ENCODE measurements at regions not wholly inside any gene's neighbourhood (a gene's known extent, or its start where the extent isn't known, plus 50 kb on each side); places are given as distances from the start of the nearest gene placed in this dataset.

DNA sequence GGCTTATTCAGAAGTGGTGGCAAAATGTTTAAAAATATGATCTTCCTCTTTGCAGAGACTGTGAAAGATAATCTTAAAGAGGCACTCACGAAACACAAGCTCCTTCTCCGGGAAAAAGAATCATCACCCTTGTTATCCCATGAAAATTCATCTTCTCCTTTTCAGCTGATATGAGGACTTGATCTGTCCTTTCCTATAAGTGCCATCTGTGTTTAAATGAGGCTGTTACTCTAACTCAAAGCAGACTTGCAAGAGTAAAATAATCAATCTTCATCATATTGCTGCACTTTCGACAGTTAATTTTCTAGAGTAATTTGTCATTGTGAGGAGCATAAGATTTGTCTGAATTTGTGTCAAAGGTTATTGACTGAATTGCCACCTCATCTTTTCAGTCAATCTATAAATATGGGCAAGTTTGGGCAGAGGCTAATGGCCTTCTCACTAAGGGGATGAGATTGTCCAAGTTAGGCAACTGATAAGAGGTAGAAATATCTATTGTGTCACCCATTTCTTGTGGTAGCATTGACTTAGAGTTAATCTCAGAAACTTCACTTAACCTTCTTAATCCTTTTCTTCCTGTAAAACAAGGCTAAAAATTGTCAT is 452.9 kb downstream of the GRXCR1 start:
- DNase-seq (ENCODE audit: low read depth, low spot score) = no peak

DNA sequence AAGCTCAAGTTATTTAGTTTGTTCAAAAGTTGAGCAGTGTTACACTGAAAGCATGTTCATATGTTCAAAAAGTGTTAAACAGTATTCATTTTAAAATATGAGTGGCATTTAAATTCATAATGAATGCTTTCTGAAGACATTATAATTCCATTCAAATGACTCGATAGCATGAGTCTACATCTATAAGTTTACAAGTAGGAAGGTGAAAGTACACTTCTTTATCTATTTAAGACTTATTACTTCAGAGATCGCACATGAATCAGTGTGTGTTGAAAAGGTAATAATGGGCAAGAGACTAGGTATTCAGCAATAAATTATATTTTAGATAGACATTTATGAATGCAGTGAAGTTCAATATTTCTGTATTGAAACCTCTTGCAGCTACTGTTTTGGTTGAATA is 456.1 kb downstream of the GRXCR1 start:
- DNase-seq (ENCODE audit: low read depth, low spot score) = no peak

DNA sequence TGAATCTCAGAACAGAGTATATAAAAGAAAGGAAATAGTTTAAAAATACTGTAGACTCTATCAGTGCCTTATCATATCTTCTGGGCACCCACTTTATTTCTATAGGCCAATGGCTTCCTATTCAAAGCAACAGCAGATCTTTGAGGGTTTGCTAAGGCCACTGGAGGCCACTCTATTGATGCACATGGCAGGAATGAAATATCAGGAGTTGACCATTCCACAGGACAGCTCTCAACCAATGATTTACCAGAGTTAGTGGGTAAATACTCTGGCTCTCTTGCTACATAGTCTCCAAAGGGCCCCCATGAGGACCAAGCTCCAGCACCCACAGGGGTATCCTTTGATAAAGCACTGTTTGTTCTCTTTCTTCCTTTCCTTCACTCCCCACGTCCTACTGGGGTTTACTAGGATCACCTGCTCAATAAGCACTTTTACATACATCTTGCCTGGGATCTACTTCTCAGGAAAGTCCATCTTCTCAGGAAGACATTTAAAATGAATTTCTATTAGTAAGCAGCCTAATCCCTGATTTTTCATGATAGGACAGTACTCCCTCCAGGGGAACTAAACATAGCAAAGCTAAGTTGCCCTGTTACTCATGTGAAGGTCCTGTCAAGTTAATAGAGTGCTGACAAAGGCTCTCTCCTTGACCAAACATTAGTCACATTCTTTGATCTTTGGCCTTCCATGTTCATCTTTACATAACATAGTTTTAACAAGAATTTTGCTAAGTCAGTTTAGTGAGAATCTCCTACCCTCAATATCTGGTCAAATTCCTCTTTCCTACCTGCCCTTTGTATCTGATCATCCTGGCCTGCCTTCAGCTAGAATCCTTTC is 459.7 kb downstream of the GRXCR1 start:
- DNase-seq (ENCODE audit: low read depth, low spot score) = no peak

DNA sequence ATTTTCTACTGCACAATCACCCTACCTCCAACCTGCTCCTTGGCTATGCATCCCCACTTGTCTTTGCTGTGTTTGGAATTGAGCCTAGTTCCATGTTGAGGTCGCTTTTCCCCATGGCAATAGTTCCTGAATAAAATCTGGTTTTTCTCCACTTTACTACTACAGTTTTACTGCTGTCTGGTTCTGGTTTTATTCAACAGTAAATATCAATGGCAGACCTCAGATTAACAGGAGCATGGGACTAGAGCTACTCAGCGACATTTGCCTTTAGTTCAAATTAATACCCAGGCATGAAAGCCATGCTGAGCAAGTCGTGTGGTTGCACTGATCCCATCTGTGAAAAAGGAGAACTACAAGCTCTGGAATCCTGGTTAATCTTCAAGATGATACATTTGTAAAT is 460.3 kb downstream of the GRXCR1 start:
- DNase-seq (ENCODE audit: low read depth, low spot score) = no peak

DNA sequence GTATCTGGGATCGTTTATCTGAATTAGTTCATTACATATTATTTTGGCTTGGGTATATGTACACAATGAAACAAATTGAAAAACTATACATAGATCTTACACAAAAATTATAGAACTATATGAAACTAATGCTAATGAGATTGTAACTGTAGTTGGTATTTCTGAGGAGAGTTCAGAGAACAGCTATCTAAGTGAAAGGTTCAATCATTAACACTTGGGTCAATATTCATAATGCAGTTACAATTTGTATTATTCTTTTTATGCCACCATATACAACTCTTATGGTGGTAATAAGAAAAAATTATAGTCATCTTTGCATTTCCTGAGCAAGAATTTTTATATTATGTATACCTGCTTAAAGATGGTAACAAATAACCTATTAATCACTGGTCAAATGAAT is 461.0 kb downstream of the GRXCR1 start:
- DNase-seq (ENCODE audit: low read depth, low spot score) = no peak

DNA sequence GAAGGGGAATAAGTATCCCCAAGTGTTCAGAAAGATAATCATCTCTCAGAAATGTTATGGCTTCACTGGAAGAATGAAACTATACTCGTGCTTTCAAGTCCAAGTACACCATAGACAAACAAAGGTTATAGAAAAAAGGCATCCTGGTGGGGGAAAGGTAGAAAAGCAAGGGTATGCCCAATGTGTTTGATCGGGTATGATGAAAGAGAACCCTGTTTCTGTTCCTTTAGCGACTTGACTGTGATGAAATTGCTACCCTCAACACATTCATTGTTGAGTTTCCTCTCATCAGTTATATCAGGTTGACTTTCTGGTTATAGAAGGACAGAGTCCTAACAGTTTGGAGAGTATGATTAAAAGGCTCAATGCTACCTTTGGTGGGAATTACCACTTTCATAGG is 464.3 kb downstream of the GRXCR1 start:
- no peak for DNase-seq (ENCODE audit: low read depth, low spot score)

DNA sequence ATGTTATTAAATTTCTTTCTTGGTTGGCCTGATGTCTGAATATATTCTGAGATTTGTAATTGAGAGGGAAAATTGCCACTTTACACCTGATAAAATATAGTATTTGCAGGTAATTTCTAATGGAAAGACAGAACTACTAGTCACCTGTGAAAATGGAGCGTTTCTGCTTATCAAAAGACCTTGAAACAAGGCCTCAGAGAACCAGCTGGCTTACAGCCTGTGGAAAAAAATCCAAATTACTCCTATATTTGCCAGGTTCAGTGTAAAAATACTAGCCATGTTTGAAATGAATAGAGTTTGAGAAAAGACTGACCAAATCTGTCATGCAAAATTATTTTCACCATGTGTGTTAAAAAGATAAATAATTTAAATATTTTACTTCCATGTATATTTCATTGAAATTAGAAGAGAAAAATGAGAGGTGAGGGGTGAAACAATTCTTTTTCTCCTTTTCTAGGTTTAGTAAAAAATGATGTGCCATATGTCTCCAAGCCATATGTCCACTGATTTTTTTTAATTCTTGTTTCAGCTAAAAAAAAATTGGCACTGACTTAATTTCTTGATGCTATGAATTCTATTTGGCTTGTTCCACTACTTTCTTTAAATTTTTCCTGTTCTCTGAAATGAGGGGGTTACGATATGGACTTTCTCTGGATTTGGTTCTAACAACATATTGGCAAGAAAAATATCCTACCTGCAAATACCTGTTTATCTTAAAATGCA is 464.9 kb downstream of the GRXCR1 start:
- no peak for DNase-seq (ENCODE audit: low read depth, low spot score)

DNA sequence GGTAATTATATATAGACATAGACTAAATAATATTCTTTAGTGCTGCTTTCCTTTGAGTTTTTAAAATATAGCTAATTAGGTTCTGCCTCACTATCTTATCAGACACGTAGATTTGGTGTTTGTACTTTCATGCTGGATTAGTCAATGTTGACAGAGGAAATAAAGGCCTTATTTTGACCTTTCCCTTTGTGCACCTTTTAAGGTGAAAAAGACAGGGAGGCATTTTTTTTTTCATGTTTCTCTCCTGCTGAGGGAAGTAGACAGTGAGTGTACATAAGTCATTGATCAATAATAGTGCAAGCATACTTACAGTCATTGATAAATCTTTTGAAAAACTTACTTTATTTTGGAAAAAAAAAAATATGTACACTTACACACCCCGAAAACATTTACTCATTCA is 467.8 kb downstream of the GRXCR1 start:
- no peak for DNase-seq (ENCODE audit: low read depth, low spot score)

DNA sequence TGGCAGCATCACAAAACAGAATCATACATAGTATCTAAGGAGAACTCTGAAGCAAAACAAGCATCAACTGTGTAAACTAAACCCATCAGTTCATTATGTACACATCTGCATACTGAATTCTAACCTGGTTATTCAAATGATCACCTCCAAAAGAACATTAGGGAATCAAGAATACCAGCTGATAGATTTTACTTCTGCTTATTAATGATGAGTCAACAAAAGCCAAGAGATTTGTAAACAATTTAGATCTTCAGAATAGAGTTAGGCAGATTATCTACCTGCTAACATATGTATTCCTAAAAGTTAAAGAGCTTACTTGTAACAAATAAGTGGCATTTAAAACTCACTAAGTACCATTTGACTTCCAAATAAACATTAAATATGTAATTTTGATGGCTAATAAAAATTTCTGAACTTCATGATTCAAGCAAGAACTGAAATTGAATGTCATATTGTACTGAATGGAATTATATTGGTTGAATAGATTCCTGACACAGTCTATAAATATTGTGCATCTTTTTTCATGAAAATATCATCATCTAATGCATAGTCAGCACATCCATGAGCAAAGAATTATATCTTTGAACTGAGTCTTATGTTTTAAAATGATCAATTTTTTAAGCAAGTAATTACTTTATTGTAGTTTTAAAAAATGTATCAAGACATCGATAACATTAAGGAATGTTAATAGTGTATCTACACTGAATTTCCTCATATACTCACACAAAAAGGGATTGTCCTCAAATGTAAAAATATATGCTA is 470.5 kb downstream of the GRXCR1 start:
- no peak for DNase-seq (ENCODE audit: low read depth, low spot score)

DNA sequence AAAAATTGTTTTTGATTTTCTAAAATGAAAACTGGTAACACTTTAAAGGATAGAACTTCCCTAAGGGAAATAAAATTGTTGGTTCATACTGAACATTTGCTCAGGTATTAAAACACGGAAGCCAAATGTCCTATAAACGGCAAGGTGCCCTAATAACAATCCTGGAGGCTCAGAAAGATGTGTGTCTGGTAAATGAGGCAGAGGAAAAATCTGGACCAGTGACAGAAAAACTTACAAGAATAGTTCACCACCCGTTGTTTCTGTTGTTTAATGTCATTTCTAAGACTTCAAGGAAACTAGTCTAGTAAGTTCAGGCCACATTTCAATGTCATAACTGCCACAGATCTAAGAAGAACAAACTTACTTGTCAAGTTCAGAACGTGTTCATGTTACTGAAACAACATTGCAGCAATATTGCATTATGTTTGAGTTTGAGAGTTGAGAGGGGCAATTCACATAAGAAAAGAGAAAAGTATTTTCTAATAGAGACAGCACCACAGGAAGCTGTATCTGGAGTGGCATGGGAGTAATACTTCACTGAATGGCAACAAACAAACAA is 476.6 kb downstream of the GRXCR1 start:
- no peak for DNase-seq (ENCODE audit: low read depth, low spot score)

DNA sequence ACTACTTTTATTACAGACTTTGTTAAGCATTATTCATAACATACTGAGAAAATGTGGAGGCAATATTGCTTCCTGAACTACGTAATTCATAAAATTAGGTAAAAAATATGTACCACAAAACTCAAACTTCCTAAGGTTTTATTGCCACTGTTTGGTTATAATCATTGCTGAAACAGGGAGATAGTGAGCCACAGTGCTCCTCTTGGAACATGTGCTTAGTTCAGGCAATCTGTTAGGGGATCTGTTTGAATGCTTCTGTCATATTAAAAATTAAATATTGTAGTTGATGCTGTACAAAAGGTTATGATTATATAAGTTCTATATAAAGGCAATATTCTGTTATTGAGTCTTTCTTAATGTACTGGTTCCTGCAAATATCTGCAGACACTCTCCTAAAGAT is 480.7 kb downstream of the GRXCR1 start:
- no peak for DNase-seq (ENCODE audit: low read depth, low spot score)

DNA sequence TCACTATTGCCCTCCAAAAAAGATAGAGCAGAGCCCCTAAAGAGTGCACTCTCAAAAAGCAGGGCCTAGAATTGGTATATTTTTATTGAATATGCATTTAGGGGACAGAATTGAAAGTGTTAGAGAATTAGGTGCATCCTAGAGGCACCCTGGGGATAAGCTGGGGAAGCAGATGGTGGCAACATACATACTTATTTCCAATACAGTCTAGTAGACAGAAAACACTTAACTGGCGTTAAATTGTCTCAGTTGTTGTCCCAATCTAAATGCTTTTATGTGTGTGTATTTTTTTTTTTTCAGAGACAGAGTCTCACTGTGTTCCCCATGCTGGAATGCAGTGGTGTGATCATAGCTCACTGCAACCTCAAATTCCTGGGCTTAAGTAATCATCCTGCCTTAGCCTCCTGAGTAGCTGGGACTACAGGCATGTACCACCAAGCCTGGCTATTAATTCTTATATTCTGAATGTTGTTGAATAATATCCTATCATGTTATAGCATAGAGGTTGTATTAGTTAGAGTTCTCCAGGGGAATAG is 481.8 kb downstream of the GRXCR1 start:
- DNase-seq (ENCODE audit: low read depth, low spot score) = no peak

DNA sequence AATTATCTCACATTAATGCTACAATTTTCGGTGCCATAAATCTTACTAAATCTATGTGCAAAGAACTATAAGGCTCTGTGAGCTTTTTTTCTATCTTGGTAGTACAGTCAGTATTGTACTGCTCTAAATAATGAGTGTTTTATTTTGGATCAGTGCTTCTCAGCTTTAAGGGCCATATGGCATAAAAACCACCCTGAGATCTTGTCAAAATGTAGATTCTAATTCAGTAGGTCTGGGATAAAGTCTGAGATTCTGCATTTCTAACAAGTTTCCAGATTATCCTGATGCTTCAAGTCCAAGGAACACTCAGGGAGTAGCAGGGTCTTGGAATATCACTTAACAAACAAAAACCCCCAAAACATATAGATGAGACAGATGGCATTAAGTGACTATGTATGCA is 486.5 kb downstream of the GRXCR1 start:
- DNase-seq (ENCODE audit: low read depth, low spot score) = no peak

DNA sequence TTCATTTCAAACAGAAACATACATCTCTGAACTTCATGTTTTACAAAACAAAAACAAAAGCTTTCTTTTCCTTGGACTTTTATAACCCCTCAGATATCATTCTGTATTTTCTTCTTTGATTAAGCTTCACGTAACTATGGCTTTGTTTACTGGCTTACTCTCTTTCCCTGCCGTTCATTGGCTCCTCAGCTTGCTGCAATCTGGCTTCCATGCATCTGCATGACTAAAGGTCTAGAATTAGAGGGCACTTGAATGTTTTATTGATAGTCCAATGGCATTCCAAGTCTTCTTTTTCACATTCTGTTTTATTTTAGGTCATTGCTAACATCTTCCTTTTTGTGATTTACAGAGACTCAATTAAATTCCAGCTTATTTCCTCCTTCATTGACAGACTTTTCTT is 487.6 kb downstream of the GRXCR1 start:
- DNase-seq (ENCODE audit: low read depth, low spot score) = no peak

DNA sequence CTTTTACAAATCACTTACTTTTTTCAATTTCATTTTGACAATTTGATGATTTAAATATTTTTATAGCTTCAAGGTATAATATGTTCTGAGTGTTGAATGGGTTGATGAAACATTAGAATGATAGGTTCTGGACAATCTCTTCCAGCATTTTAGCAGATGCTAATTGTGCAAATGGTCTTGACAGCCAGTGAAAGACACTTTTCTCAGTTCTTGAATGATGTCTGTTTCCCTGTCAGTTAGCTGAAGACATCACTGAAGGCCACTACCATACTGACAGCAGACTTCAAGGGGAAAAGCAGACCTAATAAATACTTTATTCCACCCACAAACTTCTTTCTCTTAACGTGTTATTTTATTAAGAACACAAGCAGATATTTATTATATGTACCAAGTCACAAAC is 498.6 kb downstream of the GRXCR1 start:
- no peak for DNase-seq (ENCODE audit: low read depth, low spot score)

DNA sequence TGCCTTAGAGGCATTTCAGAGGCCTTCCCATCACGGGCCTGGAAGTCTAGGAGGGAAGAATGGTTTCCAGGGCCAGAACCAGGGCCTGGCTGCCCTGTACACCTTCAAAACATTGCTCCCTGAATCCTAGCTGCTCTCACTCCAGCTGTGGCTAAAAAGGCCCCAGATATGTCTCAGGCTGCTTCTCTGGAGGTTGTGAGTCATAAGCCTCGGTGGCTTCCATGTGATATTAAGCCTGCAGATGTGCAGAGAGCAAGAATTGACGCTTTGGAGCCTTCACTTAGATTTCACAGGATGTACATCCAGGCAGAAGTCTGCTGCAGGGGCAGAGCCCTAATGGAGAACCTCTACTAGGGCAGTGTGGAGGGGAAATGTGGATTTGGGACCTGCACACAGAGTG is 502.5 kb downstream of the GRXCR1 start:
- DNase-seq (ENCODE audit: low read depth, low spot score) = no peak

DNA sequence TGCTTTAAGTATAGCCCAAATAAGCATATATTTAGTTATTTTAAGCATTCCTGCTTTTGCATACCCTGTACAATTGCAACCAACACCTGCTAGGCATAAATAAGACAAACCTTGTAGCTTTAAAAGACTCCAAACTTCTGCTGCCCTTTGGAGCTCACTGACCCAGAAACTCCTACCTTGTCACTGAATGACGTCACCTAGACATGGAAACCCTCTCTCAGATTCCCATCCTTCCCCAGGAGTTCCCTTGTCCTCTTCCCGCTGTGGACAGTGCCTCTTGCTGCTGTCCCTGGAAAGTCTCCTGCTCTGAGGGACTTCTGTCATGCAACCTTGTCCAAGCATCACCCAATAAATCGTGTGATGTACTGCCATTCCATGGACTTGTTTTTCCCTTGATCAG is 507.2 kb downstream of the GRXCR1 start:
- DNase-seq (ENCODE audit: low read depth, low spot score) = no peak

DNA sequence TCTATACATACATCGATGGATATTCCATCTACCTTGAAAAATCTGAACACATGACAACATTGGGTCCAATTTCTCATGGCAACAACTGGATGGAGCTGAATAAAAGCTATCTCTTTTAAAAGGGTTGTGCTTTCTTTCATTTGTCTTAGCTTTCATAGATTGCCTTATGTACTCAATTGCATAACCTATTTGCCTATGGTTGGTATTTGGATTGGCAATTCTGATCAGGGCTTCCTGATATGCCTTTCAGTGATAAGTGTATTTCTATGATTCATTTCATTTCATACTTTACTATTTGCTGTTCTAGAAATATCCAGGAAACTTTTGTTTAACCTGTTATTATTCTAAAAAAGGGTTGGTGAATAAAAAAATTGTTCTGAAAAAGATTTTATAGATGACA is 509.9 kb downstream of the GRXCR1 start:
- DNase-seq (ENCODE audit: low read depth, low spot score) = no peak

DNA sequence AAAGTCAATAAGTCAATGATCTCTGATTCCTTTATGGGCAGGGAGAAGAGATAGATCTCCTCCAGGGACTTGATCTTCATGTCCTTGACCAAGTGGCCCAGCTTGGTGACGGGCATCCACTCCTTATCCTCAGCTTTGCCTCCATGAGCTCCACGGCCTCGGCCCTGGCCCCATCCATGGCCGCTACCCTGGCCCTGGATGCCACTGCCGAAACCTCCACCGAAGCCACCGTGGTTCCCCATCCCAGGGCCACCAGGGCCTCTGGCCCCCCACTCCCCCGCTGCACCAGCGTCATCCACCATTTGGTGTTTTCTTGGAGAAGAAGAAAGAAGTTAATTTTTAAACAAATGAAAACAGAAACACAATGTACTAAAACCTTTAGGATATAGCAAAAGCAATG is 518.1 kb downstream of the GRXCR1 start:
- no peak for DNase-seq (ENCODE audit: low read depth, low spot score)

DNA sequence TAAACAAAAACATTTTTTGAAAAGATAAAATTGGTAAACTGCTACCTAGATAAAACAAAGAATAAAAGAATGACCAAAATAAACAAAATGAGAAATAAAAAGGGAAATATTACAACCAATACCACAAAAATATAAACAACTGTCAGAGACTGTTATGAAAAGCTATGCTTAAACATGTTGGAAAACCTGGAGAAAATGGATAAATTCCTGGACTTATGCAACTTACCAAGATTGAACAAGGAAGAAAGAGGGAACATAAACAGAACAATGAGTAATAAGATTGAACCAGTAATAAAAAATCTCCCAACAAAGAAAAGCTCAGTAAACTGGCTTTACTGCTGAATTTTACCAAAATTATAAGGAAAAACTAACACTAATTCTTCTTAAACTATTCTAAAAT is 518.7 kb downstream of the GRXCR1 start:
- no peak for DNase-seq (ENCODE audit: low read depth, low spot score)

DNA sequence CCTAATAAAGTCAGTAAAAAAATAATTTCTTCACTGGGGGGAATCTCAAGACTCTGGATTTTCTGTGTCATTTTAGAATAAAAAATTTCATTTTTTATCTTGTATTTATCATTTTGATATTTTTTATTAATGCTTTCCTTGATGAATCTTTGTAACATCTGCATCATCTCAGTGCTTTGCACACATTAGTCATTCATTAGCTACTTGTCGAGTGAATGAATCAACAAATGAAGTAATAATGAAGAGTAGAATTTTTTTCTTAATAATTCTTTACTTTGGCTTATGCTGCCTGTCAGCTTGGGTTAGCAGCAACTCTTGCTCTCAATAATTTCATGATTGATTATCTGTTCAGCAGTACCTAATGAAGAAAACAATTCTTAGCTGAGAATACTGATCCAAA is 530.8 kb downstream of the GRXCR1 start:
- no peak for DNase-seq (ENCODE audit: low read depth, low spot score)

DNA sequence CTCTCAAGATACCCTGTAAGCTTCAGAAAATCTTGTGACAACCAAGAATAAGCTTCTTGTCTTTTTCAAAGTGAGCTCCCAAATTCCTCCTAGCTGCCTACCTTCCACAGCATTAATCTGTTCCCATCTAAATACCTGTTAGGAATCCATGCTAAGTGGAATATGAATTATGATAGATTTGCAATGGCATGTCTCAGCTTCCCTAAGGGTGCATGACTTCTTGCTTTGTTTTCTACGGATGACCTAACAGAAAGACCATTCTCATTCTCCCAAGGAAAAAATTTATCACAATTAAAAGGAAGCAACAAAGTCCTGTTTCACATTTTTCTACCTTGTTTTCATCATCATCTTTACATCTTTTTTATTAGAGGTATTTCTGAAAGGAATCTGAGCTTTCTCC is 532.7 kb downstream of the GRXCR1 start:
- no peak for DNase-seq (ENCODE audit: low read depth, low spot score)
